PC-3 (cell line): ENCODE measurements at regions not wholly inside any gene's neighbourhood (a gene's known extent, or its start where the extent isn't known, plus 50 kb on each side); places are given as distances from the start of the nearest gene placed in this dataset.

Experiments
- EZH2 ChIP-seq: fragments of 300-600 bp; sonication (generic); IDR thresholded peaks from one replicate; pipeline ENCODE4 v1.6.1; 2017; ENCODE audit warnings: antibody characterized with exemption, mild to moderate bottlenecking, low read length; ENCODE audit not compliant: unreplicated experiment
- EZH2phosphoT487 ChIP-seq: fragments of 300-600 bp; sonication (generic); IDR thresholded peaks from 2 replicates; pipeline ENCODE4 v1.6.1; 2018; ENCODE audit warnings: mild to moderate bottlenecking, antibody characterized with exemption, low read length, borderline replicate concordance

- TF ChIP-seq EZH2 (no peak), EZH2phosphoT487 (no peak)
Observed at GRCh38 chr12:85626001-85626783, 210.0 kb downstream of the RASSF9 start.
